ENCODE measurements at regions not wholly inside any gene's neighbourhood (a gene's known extent, or its start where the extent isn't known, plus 50 kb on each side); places are given as distances from the start of the nearest gene placed in this dataset.

DNA sequence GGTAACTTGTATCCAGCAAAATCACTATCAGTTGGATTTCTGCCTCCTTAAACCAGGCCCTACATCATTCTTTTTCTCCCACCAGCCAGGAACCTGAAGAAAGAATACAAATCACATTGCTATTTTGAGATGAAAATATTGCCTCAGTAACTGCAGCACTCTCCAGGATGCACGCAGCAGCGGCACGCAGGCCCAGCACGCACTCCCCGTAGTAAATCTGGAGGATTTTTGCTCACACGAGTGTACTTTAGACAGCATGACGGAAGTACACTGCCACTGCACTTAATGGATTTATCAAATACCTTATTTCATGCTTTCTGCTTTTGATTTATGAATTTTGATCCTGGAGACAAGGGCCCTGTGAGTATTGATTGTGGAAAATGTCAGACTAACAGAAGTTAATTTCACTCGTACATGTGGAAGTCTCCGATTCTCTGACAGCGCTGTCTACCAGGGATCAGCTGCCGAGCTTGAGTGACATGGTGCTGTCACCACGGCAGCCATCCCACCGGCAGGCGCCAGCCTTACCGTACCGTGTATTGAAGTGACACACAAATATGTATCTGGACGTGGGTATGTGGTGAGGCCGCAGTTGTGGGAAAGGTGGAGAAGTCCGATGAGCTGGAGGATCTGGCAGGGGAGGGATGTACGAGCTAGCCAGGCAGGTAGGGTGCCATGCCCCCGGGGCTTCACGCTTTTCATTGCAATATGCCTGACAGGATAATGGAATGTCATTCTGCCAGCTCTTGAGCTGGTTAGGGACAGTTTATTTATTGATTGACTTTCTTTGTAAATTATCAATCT is 863.7 kb downstream of the GALR1 start:
- no peaks in the 10 kb centered on the region for H3K4me1 ChIP-seq (ENCODE audit: control insufficient read depth, insufficient read depth, low read length)
- no peak overlapping the region for H3K27ac ChIP-seq (ENCODE audit: low read depth, low read length)
- no peak overlapping the region for H3K4me3 ChIP-seq (ENCODE audit: low read length)
- no peak overlapping the region for H3K9ac ChIP-seq (ENCODE audit: low read length)
- H3K36me3 ChIP-seq (ENCODE audit: control insufficient read depth, insufficient read depth, low read length): no peaks in the 10 kb centered on the region
- no peaks in the 10 kb centered on the region for H3K27me3 ChIP-seq (ENCODE audit: control insufficient read depth, insufficient read depth, low read length)

DNA sequence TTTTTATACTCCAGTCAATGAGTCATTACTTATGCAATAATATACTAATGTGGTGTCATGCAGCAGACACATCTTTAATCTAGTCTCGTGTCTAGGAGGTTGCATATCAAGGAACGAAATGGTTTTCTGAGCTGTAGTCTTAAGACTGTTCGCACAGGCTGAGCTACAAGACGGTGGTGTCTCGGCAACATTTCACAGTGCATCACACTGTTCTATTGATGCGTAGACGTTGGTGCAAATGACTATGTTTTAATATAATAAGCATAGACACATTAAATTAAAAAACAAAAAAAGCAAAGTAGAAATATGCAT is 864.2 kb downstream of the GALR1 start:
- no peaks in the 10 kb centered on the region for H3K27me3 ChIP-seq (ENCODE audit: control insufficient read depth, insufficient read depth, low read length)
- no peak overlapping the region for H3K4me3 ChIP-seq (ENCODE audit: low read length)
- no peak overlapping the region for H3K27ac ChIP-seq (ENCODE audit: low read depth, low read length)
- no peaks in the 10 kb centered on the region for H3K4me1 ChIP-seq (ENCODE audit: control insufficient read depth, insufficient read depth, low read length)
- H3K9ac ChIP-seq (ENCODE audit: low read length): no peak overlapping the region
- H3K36me3 ChIP-seq (ENCODE audit: control insufficient read depth, insufficient read depth, low read length): no peaks in the 10 kb centered on the region

DNA sequence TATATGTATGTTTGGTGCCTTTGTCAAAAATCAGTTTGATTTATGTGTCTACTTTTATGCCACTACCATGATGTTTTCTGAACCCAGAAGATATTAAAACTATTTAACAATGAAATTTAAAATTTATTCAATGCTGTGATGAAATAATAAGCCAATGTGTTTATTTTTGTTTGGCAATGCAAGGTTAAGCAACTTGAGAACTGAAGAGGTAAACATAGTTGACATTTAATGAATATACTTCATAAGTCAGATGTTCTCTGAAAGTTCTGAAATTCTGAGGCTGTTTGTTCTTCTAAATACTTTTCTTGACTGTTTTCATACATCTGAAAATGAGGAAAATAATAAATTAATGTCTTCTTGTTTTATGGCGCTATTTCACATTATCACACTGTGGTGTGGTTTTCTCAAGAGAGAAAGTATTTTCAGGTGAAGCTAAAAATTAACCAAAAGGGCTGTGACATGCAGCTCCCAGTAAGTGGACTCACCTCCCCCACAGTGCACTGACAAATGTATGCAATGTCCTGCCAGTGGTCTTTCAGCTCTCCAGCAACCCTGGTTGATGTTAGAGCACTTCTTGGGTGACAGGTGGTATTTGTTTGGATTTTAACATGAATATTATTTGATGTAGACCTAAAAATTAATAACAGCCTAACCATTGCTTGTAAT is 863.6 kb upstream of the SALL3 start:
- H3K27ac ChIP-seq (ENCODE audit: low read depth, low read length): no peak overlapping the region

DNA sequence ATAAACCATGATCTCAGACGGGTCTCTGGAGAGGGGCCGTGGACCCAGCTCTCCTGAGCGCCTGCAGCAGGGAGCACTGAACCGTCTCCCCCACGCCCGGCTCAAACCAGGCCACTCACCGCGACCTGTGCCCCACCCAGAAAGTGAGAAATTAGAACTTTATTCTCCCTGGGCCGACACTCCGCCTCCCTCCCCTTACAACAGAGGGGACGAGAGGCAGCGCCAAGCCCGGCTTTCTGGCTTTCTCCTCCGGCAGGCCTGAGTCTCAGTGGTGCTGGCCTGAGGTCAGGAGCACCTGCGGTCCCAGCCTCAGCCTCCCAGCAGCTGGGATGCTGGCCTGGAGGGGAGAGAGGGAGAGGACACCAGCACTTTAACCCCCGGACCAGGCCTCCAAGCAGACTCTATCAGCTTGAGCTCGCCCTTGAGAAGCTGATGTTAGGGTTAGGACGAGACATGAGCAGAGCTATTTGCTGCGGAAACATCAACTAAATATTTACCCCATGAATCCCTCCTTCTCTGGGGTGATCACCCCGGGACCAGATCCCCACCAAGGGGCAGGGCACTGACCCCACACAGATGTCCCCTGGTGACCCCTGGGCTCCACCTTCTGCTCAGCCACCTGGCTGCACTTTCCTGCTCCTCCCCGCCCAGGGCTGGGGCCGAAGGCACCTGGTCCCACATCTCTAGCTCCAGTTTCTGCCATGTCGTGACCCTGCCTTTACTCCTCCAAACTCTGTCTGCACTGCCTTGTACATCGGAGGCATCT is 856.3 kb upstream of the SALL3 start:
- H3K4me3 ChIP-seq (ENCODE audit: low read length): no peak overlapping the region
- no peaks in the 10 kb centered on the region for H3K27me3 ChIP-seq (ENCODE audit: control insufficient read depth, insufficient read depth, low read length)
- no peak overlapping the region for H3K27ac ChIP-seq (ENCODE audit: low read depth, low read length)
- no peaks in the 10 kb centered on the region for H3K36me3 ChIP-seq (ENCODE audit: control insufficient read depth, insufficient read depth, low read length)
- H3K4me1 ChIP-seq (ENCODE audit: control insufficient read depth, insufficient read depth, low read length): no peaks in the 10 kb centered on the region
- H3K9ac ChIP-seq (ENCODE audit: low read length): no peak overlapping the region

More for the DNA sequence above, 863.6 kb upstream of the SALL3 start:
- Histone ChIP-seq H3K4me3 (ENCODE audit: low read length) (no peak overlapping the region), H3K9ac (ENCODE audit: low read length) (no peak overlapping the region), H3K36me3 (ENCODE audit: control insufficient read depth, insufficient read depth, low read length) (no peaks in the 10 kb centered on the region), H3K4me1 (ENCODE audit: control insufficient read depth, insufficient read depth, low read length) (no peaks in the 10 kb centered on the region), H3K27me3 (ENCODE audit: control insufficient read depth, insufficient read depth, low read length) (no peaks in the 10 kb centered on the region)

DNA sequence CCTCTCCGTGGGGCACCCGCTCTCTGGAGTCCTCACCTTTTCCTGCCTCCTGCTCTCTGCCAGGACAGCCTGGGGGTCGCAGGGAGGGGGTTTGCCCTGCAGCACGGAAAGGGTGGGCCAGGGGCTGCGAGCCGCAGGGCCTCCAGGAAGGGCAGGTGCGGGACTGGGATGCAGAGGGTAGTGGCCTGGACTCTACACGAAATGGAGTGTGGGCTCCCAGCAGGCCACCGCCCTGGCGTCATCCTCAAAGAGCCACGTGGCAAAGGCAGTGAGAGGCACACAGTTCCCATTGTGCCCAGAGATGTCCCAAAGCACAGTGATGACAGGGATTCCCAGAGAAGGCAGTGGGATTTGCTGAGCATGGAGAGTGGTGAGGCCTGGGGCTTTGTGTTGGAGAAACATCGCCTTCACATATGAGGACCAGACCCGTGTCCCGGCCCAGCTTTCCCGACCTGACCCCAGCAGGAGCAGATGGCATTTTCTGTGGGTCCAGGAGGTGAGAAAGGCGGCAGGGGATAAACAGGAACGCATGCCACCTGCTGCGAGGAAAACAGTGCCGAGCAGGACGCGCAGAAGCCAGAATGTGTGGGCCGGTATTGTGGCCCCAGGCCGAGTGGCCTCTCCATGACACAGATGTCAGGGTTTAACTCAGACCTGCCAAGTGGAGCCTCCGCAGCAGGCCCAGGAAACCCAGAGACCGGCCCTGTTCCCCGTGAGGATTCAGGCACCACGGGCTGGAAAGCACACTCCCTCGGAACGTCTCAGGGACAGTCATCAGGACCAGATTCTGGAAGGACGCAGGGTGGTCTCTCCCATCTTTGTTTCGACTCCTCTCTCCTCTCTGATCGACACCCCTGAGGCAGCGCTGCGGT is 855.5 kb upstream of the SALL3 start:
- H3K27me3 ChIP-seq (ENCODE audit: control insufficient read depth, insufficient read depth, low read length): no peaks in the 10 kb centered on the region
- H3K27ac ChIP-seq (ENCODE audit: low read depth, low read length): no peak overlapping the region
- H3K9ac ChIP-seq (ENCODE audit: low read length): no peak overlapping the region
- H3K4me3 ChIP-seq (ENCODE audit: low read length): no peak overlapping the region
- H3K36me3 ChIP-seq (ENCODE audit: control insufficient read depth, insufficient read depth, low read length): no peaks in the 10 kb centered on the region
- H3K4me1 ChIP-seq (ENCODE audit: control insufficient read depth, insufficient read depth, low read length): no peaks in the 10 kb centered on the region

DNA sequence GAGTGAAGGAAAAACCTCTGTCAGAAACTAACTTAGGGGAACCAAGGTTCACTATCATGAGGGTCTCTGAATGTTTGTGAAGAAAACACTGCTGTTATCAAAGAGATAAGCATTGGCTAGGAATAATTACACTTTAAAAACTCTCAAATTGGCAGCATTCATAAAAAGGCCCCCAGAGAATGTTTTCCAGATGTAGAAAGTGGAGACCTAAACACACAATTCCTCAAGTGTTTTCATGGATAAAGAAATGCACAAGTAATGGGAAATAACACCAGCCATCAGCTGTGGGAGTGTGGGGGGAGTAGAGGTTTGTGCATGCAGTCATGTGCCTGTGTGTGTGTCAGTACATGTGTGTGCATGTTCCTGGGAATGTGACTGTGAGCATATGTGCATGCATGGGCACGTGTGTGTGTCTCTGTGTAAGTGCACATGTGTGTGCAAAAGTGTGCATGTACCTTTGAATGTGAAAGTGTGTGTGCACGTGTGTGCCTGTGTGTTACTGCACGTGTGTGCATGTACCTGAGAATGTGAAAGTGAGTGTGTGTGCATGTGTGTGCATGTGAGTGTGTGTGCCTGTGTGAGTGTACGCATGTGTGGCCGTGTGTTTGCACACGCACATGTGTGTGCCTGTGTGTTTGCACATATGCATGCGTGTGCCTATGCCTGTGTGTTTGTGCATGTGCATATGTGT is 854.3 kb upstream of the SALL3 start:
- H3K4me3 ChIP-seq (ENCODE audit: low read length): no peak overlapping the region
- no peaks in the 10 kb centered on the region for H3K27me3 ChIP-seq (ENCODE audit: control insufficient read depth, insufficient read depth, low read length)
- no peaks in the 10 kb centered on the region for H3K4me1 ChIP-seq (ENCODE audit: control insufficient read depth, insufficient read depth, low read length)
- H3K9ac ChIP-seq (ENCODE audit: low read length): no peak overlapping the region
- no peaks in the 10 kb centered on the region for H3K36me3 ChIP-seq (ENCODE audit: control insufficient read depth, insufficient read depth, low read length)
- no peak overlapping the region for H3K27ac ChIP-seq (ENCODE audit: low read depth, low read length)

DNA sequence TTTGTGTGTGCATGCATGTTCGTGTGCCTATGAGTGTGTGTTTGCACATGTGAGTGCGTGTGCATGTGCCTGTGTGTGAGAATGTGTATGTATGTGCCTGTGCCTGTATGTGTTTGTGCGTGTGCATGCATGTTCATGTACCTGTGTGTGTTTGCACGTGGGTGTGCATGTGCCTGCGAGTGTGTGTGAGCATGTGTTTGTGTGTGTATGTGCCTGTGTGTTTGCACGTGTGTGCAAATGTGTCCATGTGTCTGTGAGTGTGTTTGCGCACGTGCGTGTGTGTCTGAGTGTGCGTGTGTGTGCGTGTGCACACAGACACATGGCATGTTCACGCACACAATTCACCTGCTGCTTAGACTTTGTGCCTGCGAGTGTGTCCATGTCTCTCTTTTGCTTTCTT is 853.5 kb upstream of the SALL3 start:
- Histone ChIP-seq H3K4me3 (ENCODE audit: low read length) (no peak overlapping the region), H3K36me3 (ENCODE audit: control insufficient read depth, insufficient read depth, low read length) (no peaks in the 10 kb centered on the region), H3K27ac (ENCODE audit: low read depth, low read length) (no peak overlapping the region), H3K9ac (ENCODE audit: low read length) (no peak overlapping the region), H3K4me1 (ENCODE audit: control insufficient read depth, insufficient read depth, low read length) (no peaks in the 10 kb centered on the region), H3K27me3 (ENCODE audit: control insufficient read depth, insufficient read depth, low read length) (no peaks in the 10 kb centered on the region)

DNA sequence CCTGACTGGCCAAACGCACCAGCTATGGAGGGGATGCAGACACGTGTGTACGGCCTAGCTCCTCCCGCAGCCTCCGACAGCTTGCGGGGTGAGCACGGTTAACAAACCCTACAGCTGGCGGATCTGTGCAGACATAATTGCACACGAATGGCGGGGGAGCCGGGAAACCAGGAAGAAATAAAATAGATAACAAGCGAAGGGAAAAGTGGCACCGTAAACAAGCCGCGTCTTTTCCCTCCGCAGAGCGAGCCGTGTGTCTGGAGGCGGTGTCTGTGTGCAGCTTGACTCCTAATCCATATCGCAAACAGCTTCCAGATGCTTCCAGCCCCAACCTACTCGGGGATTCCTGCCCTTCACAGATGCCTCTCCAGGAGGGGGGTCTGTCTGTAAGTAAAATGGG is 853.1 kb upstream of the SALL3 start:
- Histone ChIP-seq H3K36me3 (ENCODE audit: control insufficient read depth, insufficient read depth, low read length) (no peaks in the 10 kb centered on the region), H3K27me3 (ENCODE audit: control insufficient read depth, insufficient read depth, low read length) (no peaks in the 10 kb centered on the region), H3K4me1 (ENCODE audit: control insufficient read depth, insufficient read depth, low read length) (no peaks in the 10 kb centered on the region), H3K9ac (ENCODE audit: low read length) (no peak overlapping the region), H3K27ac (ENCODE audit: low read depth, low read length) (no peak overlapping the region), H3K4me3 (ENCODE audit: low read length) (no peak overlapping the region)

DNA sequence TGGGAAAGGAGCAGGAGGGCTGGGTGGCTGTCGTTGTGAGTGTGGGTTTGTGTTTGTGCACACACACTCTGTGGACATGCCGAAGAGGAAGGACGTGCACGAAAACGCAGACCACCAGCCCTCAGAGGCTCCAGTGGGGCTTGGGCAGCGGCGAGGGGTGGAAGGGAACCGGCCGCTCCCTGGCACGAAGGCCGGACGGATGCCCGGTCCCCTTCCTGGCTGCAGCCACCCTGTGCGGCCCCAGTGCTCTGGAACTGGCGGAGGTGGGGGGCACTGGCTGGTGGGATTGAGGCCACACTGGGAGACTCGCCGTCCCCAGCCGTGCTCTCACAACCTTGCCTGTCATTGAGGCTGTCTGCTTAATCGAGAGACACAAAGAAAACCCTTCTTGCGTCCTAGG is 852.6 kb upstream of the SALL3 start:
- H3K4me3 ChIP-seq (ENCODE audit: low read length): no peak overlapping the region
- no peaks in the 10 kb centered on the region for H3K27me3 ChIP-seq (ENCODE audit: control insufficient read depth, insufficient read depth, low read length)
- no peaks in the 10 kb centered on the region for H3K36me3 ChIP-seq (ENCODE audit: control insufficient read depth, insufficient read depth, low read length)
- H3K9ac ChIP-seq (ENCODE audit: low read length): no peak overlapping the region
- no peak overlapping the region for H3K27ac ChIP-seq (ENCODE audit: low read depth, low read length)
- no peaks in the 10 kb centered on the region for H3K4me1 ChIP-seq (ENCODE audit: control insufficient read depth, insufficient read depth, low read length)

DNA sequence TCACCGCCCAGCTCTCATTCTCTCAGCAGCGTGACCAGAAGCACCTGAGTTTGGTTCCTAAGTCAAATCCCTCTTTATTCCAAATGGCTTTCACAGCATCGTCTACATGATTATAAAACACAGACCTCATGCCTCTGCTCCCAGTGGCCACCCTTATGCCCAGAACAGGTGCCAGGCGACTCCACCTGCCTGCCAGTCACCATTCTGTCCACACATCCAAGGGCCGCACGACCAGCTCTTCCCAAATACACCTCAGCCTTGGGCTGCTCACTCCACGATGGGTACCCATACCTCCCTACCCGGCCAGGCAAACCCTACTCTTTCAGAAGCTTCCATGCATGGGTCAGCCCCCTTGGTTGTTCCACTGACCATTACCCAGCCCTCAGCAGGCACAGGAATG is 851.6 kb upstream of the SALL3 start:
- H3K4me1 ChIP-seq (ENCODE audit: control insufficient read depth, insufficient read depth, low read length): no peaks in the 10 kb centered on the region
- H3K4me3 ChIP-seq (ENCODE audit: low read length): no peak overlapping the region
- no peaks in the 10 kb centered on the region for H3K27me3 ChIP-seq (ENCODE audit: control insufficient read depth, insufficient read depth, low read length)
- H3K36me3 ChIP-seq (ENCODE audit: control insufficient read depth, insufficient read depth, low read length): no peaks in the 10 kb centered on the region
- no peak overlapping the region for H3K9ac ChIP-seq (ENCODE audit: low read length)
- no peak overlapping the region for H3K27ac ChIP-seq (ENCODE audit: low read depth, low read length)

DNA sequence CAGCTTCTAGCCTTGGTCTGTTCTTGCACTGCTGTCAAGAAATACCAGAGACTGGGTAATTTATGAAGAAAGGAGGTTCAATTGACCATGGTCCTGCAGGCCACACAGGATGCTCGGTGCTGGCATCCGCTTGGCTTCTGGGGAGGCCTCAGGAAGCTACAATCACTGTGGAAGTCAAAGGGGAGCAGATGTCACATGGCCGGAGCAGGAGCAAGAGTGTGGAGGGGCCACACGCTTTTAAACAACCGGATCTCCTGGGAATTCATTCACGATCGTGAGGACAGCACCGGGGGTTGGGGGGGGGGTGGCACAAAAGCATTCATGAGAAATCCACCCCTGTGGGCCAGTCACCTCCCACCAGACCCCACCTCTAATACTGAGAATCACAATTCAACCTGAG is 850.4 kb upstream of the SALL3 start:
- Histone ChIP-seq H3K4me1 (ENCODE audit: control insufficient read depth, insufficient read depth, low read length) (no peaks in the 10 kb centered on the region), H3K36me3 (ENCODE audit: control insufficient read depth, insufficient read depth, low read length) (no peaks in the 10 kb centered on the region), H3K4me3 (ENCODE audit: low read length) (no peak overlapping the region), H3K27ac (ENCODE audit: low read depth, low read length) (no peak overlapping the region), H3K9ac (ENCODE audit: low read length) (no peak overlapping the region), H3K27me3 (ENCODE audit: control insufficient read depth, insufficient read depth, low read length) (no peaks in the 10 kb centered on the region)
